Progenitor cell of endocrine pancreas (in vitro differentiated cells): ENCODE measurements at regions not wholly inside any gene's neighbourhood (a gene's known extent, or its start where the extent isn't known, plus 50 kb on each side); places are given as distances from the start of the nearest gene placed in this dataset.

ENCODE experiments used
- DNase-seq: peaks from one replicate; pipeline ENCODE4 v3.0.0; 2021; ENCODE audit warnings: low spot score; ENCODE audit not compliant: unreplicated experiment
- H3K27ac Mint-ChIP-seq: 2 replicates; pipeline ENCODE4 v1.8.0; 2021; ENCODE audit warnings: mild to moderate bottlenecking, moderate library complexity, mixed read lengths
- H3K27me3 Mint-ChIP-seq: 2 replicates; pipeline ENCODE4 v1.8.0; 2021; ENCODE audit warnings: mixed read lengths
- H3K36me3 Mint-ChIP-seq: 2 replicates; pipeline ENCODE4 v1.8.0; 2022; ENCODE audit warnings: mixed read lengths; ENCODE audit not compliant: insufficient read depth
- H3K4me1 Mint-ChIP-seq: 2 replicates; pipeline ENCODE4 v1.8.0; 2021; ENCODE audit warnings: low read depth, mixed read lengths
- H3K4me3 Mint-ChIP-seq: 2 replicates; pipeline ENCODE4 v1.8.0; 2021; ENCODE audit warnings: low read depth, mild to moderate bottlenecking, moderate library complexity, mixed read lengths
- H3K9me3 Mint-ChIP-seq: 2 replicates; pipeline ENCODE4 v1.8.0; 2021; ENCODE audit warnings: low read depth, mixed read lengths
- CTCF ChIP-seq: fragments of 200-600 bp; sonication (generic); IDR thresholded peaks from one replicate; pipeline ENCODE4 v1.5.0; 2021; ENCODE audit warnings: antibody characterized with exemption, mild to moderate bottlenecking; ENCODE audit not compliant: unreplicated experiment

GRCh38 chr22:22712666-22713365 is 68.4 kb downstream of the GGTLC2 start:
- H3K4me1 Mint-ChIP-seq: no peaks in the 10 kb centered on the region
- H3K9me3 Mint-ChIP-seq: no peaks in the 10 kb centered on the region
- H3K27me3 Mint-ChIP-seq: peaks cover 80% of the 10 kb centered on the region
- TF ChIP-seq CTCF: no peak
- DNase-seq: no peak
- no peaks in the 10 kb centered on the region for H3K36me3 Mint-ChIP-seq
- H3K27ac Mint-ChIP-seq: no peak overlapping the region
- H3K4me3 Mint-ChIP-seq: no peak overlapping the region

- Mint-ChIP-seq H3K27ac (no peak overlapping the region), H3K36me3 (no peaks in the 10 kb centered on the region), H3K4me1 (no peaks in the 10 kb centered on the region), H3K9me3 (no peaks in the 10 kb centered on the region), H3K4me3 (no peak overlapping the region), H3K27me3 (peaks cover 78% of the 10 kb centered on the region)
- no peak for DNase-seq
- TF ChIP-seq CTCF: no peak
These were observed 69.0 kb downstream of the GGTLC2 start for GRCh38 chr22:22713416-22713815.

- Mint-ChIP-seq H3K9me3 (no peaks in the 10 kb centered on the region), H3K4me3 (no peak overlapping the region), H3K36me3 (no peaks in the 10 kb centered on the region), H3K27ac (no peak overlapping the region), H3K27me3 (peaks cover 75% of the 10 kb centered on the region), H3K4me1 (no peaks in the 10 kb centered on the region)
- no peak for DNase-seq
- TF ChIP-seq CTCF: no peak
These were observed 70.4 kb downstream of the GGTLC2 start for GRCh38 chr22:22714600-22715335.

GRCh38 chr22:22716136-22716665 is 71.8 kb downstream of the GGTLC2 start:
- Mint-ChIP-seq H3K27ac (no peak overlapping the region), H3K9me3 (no peaks in the 10 kb centered on the region), H3K27me3 (peaks cover 70% of the 10 kb centered on the region), H3K4me3 (no peak overlapping the region), H3K4me1 (no peaks in the 10 kb centered on the region), H3K36me3 (no peaks in the 10 kb centered on the region)
- no peak for TF ChIP-seq CTCF
- no peak for DNase-seq

GRCh38 chr22:22717664-22718063 is 73.2 kb downstream of the GGTLC2 start:
- no peaks in the 10 kb centered on the region for H3K36me3 Mint-ChIP-seq

More at GRCh38 chr22:22717664-22718063, 73.2 kb downstream of the GGTLC2 start:
- H3K27me3 Mint-ChIP-seq: peaks cover 77% of the 10 kb centered on the region
- H3K9me3 Mint-ChIP-seq: no peaks in the 10 kb centered on the region
- no peak for DNase-seq
- TF ChIP-seq CTCF: no peak
- H3K4me1 Mint-ChIP-seq: no peaks in the 10 kb centered on the region
- H3K27ac Mint-ChIP-seq: no peak overlapping the region
- H3K4me3 Mint-ChIP-seq: no peak overlapping the region
